HG02588 (cell line): ENCODE measurements at regions not wholly inside any gene's neighbourhood (a gene's known extent, or its start where the extent isn't known, plus 50 kb on each side); places are given as distances from the start of the nearest gene placed in this dataset.

ENCODE experiments used
- ATAC-seq: cut with Tn5 transposase; IDR thresholded peaks from one replicate; pipeline ENCODE4 v1.9.1; 2021; ENCODE audit warnings: mild to moderate bottlenecking, moderate library complexity; ENCODE audit not compliant: unreplicated experiment

GRCh38 chr20:23207826-23208540 lies 121.9 kb upstream of the CD93 start:
- ATAC-seq: no peak

DNA sequence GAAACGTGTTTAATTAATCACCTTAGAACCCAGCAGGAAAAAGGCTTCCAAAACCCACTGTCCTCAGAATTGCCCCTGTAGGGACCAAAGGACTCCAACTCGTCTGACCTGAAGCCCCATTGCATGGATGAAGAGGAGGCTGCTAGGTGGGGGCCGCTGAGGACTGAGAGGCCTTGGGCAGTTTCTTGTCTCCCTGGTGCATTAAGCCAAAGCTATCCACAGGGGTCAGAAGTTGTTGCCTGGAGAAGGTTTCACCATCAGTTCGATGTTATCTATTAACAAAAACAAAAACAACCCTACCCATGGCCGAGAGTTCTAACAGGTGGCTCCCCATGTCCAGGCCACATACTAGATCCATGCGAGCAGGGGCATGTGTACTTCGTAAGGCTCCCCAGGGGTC lies 120.9 kb upstream of the CD93 start:
- ATAC-seq: no peak

GRCh38 chr20:23206061-23206460 lies 119.9 kb upstream of the CD93 start:
- no peak for ATAC-seq

DNA sequence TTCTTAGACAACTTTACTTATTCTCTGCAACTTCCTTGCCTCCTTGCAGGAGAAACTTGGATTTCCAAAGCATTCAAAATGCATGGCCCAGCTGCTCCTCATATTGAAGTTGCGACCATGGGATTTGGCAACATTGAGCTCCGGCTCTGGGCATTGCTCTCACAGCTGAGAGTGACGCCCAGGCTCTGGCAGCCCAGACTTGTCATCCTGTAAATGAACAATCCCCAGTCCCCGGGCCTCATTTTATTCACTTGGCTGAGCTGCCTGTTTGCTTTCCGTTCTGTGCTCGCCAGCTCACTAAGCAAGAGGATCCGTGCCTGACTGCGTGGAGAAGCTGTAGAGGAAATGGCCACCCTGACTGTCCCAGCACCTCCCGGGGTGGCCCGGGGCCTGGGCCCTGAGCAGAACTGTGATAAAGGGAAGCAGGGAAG lies 119.5 kb upstream of the CD93 start:
- ATAC-seq: no peak

GRCh38 chr20:23205211-23205610 lies 119.1 kb upstream of the CD93 start:
- ATAC-seq: no peak

DNA sequence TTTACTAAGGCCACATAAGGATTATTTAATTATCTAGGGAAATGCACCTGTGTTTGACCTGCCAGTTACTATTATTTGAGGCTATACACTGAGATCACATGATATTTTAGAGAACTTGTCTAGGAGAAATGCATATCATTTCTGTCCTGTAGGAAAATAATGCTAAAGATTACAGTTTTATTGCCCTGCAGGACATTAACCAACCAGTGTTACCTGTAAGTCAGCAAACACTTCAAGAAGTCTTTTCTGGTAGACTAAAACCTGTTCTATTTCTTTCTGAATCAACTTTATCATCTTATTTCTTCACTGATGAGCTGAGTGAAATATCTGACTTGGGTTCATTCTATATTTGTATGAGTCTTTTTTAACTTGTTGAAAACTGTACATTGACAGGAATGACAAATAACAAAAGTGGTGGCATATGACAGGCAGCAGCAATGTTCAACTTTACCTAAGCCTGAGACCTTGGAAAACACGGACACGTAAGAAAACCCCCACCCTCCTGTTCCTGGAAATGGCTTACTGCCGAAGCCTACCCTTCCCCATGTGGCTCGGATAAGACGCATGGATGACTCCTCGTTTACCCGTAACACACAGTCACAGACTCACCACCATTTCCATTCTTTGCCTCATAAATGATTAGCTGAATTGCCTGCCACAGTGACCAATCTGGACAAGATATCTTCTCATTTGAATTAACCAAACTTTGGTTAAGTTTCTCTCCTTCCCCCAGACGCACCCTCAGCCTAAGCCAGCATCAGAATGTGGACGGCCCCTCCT lies 118.0 kb upstream of the CD93 start:
- ATAC-seq: no peak

DNA sequence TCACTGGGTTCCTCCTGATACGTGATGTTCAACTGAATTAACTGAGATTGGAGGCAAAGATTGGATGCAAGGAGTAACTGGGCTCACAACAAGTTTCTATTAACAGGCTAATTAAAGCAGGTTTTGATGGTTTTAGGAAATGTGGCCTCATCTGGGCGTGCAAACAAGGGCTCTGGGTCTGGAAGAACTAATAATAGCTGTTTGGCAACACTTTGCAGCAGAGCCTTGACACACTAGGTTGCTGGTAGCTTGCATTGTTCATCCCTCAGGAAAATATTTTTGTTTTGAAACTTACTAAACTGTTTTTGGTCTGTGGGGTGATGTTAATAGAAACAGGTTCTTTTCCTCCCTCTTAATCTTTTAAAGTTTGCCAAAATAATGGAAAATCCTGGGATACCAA lies 117.2 kb upstream of the CD93 start:
- ATAC-seq: no peak

GRCh38 chr20:23201658-23202057 lies 115.5 kb upstream of the CD93 start:
- no peak for ATAC-seq

DNA sequence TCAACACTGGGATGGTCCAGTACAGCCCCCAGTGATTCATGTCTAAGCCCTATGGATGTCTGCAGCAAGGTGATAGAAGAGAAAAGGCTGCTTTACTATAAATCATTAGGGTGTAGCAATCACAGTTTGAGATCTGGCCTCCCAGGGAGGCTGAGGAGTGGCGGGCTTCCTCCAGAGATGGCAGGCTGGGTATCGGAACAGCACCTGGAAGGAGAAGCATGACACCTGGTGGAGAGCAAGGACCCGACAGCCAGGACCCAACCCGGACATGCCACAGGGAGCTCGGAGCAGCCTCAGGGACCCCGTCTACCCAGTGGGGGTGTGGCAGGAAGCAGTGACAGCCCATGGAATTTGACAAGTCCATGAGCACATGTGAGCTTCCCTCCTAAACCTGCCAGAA lies 114.8 kb upstream of the CD93 start:
- ATAC-seq: no peak

DNA sequence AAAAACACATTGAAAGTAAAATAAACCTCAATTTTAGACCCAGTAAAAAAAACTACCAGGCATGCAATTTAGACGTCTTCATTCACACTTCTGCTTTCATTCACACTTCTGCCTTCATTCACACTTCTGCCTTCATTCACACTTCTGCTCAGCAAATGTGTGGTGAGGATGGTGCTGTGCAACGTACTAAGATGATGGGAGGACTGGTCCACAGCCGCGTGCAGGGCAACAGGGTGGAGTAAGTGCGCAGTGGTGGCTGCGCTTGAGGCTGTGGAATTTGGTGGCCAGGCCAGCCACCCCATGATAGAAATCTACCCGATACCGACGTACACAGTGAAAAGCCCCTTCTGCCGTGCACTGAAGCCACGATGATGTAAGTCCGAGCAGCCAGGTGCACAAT lies 114.3 kb upstream of the CD93 start:
- ATAC-seq: no peak

DNA sequence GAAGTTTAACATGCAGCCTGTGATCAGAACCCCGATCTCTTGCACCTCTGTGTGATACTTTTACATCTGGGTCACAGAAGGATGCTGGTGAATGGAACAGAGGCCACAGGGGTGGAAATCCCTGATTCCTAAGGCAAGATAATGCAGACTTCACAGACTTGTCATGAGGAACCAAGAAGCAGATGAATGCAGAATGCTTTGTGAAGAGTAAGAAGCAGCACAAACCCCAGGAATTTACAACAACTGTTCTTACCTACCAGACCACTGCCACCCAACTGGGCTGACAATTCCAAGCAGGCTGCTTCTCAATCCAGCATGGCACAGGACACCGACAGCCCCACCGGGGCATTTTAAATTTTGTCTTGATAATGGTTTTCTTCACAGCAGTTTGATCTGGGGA lies 113.2 kb upstream of the CD93 start:
- no peak for ATAC-seq

GRCh38 chr20:23198815-23199214 lies 112.7 kb upstream of the CD93 start:
- ATAC-seq: no peak

DNA sequence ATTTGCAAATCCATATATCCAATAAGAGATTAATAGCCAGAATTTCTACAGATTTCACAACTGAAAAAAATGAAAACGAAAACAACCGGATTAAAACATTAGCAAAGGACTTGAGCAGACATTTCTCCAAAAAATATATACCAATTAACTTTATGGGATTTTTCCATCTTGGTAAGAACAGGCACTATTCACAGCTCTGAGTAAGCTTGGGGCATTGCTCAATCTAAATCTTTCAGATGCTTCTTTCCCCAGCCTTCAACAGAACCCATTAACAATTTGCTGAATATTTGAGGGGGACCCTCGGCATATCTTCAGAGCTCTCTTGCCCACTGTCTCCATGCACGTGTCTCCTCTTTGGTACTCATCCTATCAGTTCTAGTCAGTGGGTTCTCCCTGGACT lies 111.7 kb upstream of the CD93 start:
- ATAC-seq: no peak

GRCh38 chr20:23195636-23196035 lies 109.5 kb upstream of the CD93 start:
- no peak for ATAC-seq

DNA sequence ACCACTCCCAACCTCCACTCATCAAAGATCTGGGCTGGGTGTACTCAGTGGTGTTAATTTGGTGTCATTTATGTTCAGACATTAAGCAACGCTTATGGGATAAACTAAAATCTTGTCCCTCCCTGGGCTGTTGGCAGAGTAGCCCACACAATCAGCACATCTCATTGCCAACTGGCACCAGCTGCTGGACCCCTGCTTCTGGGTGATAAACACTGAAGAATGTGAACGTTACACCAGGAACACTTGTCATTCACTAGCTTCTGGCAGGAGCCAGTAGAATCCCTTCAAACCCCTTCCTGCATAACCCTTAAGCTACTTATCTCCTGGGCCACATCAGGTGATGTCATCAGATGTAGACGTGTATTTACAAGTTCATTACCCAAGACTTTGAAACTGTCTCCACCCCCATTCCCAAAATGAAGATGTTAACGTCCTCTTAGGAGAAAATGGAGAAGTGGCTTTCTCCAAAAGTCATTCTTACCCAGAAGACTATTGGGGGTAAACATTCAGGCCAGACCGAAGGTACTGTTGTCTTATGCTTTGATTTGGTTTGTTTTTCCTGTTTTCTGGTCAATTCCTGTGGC lies 107.8 kb upstream of the CD93 start:
- no peak for ATAC-seq

- ATAC-seq: no peak
These were observed 106.3 kb upstream of the CD93 start for GRCh38 chr20:23192469-23192868.

DNA sequence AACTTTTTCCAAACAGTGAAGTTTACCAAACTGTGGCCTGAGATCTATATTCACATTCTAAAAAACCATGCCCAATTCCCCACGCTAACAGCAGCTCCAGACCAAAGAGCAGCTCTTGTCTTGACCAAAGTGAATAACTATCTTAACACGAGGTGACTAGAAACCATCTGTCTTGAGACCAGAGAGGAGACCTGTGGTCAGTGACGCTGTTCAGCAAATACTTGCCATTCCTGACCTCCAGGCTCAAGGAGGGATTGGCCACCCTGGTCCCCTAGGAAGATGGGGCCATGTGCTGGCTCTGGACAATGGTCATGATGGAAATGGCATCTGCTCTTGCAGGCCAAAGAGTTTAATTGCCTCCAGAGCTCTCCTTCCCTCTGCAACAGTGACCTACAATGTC lies 104.4 kb upstream of the CD93 start:
- no peak for ATAC-seq

- no peak for ATAC-seq
These were observed 103.7 kb upstream of the CD93 start for GRCh38 chr20:23189854-23190253.

GRCh38 chr20:23189341-23189740 lies 103.2 kb upstream of the CD93 start:
- no peak for ATAC-seq

DNA sequence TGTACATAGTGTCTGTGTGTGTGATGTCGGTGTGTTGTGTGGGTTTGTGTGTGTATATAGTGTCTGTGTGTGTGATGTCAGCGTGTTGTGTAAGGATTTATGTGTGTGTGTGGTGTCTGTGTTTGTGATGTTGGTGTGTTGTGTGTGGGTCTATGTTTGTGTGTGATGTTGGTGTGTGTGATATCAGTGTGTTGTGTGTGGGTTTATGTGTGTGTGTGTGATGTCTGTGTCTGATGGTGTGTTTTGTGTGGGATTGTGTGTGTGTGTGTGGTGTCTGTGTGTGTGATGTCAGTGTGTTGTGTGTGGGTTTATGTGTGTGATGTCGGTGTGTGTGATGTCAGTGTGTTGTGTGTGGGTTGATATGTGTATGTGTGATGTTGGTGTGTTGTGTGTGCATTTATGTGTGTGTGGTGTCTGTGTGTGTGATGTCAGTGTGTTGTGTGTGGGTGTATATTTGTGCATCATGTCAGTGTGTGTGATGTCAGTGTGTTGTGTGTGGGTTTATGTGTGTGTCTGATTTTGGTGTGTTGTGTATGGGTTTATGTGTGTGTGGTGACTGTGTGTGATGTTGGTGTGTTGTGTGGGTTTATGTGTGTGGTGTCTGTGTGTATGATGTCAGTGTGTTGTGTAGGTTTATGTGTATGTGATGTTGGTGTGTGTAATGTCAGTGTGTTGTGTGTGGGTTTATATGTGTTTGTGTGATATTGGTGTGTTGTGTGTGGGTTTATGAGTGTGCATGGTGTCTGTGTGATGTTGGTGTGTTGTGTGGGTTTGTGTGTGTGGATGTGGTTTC lies 102.4 kb upstream of the CD93 start:
- no peak for ATAC-seq

- no peak for ATAC-seq
These were observed 101.6 kb upstream of the CD93 start for GRCh38 chr20:23187751-23188150.
